DOHH2 (cell line): ENCODE measurements at regions not wholly inside any gene's neighbourhood (a gene's known extent, or its start where the extent isn't known, plus 50 kb on each side); places are given as distances from the start of the nearest gene placed in this dataset.
A peak's percentile ranks its signal among the peaks of the same experiment; 100 is the strongest.

Experiments used
- H3F3A ChIP-seq: fragments of 200-600 bp; sonication (generic), shearing (Covaris generic); 2 replicates; pipeline ENCODE4 v1.6.0; 2016; ENCODE audit warnings: antibody characterized with exemption, mild to moderate bottlenecking; ENCODE audit not compliant: control insufficient read depth, insufficient read depth
- H3K27ac ChIP-seq: fragments of 200-600 bp; sonication (generic); 2 replicates; pipeline ENCODE4 v1.5.1; 2014; ENCODE audit warnings: low read depth, mild to moderate bottlenecking, low read length, moderate library complexity
- H3K27me3 ChIP-seq: fragments of 200-600 bp; sonication (generic); 2 replicates; pipeline ENCODE4 v1.6.1; 2014; ENCODE audit warnings: mild to moderate bottlenecking, low read length, mixed read lengths; ENCODE audit not compliant: control insufficient read depth
- H3K36me3 ChIP-seq: fragments of 200-600 bp; sonication (generic); 2 replicates; pipeline ENCODE4 v1.6.1; 2014; ENCODE audit warnings: mild to moderate bottlenecking, low read length, moderate library complexity, mixed read lengths; ENCODE audit not compliant: control insufficient read depth
- H3K4me1 ChIP-seq: fragments of 200-600 bp; sonication (generic); 2 replicates; pipeline ENCODE4 v1.6.1; 2014; ENCODE audit warnings: mild to moderate bottlenecking, low read length, mixed read lengths; ENCODE audit not compliant: control insufficient read depth
- H3K4me2 ChIP-seq: fragments of 200-600 bp; sonication (generic); 2 replicates; pipeline ENCODE4 v1.6.0; 2014; ENCODE audit warnings: mild to moderate bottlenecking, low read length, moderate library complexity
- H3K4me3 ChIP-seq: fragments of 200-600 bp; sonication (generic); 2 replicates; pipeline ENCODE4 v1.5.1; 2014; ENCODE audit warnings: mild to moderate bottlenecking, low read length, mixed read lengths
- H3K79me2 ChIP-seq: fragments of 200-600 bp; sonication (generic); 2 replicates; pipeline ENCODE4 v1.6.1; 2014; ENCODE audit warnings: mild to moderate bottlenecking, low read length, mixed read lengths; ENCODE audit not compliant: control insufficient read depth
- H3K9me2 ChIP-seq: fragments of 200-600 bp; sonication (generic); replicated peaks from 2 replicates; pipeline ENCODE4 v1.6.1; 2014; ENCODE audit warnings: mild to moderate bottlenecking, low read length, mixed read lengths; ENCODE audit not compliant: control insufficient read depth
- H3K9me3 ChIP-seq: fragments of 200-600 bp; sonication (generic); 2 replicates; pipeline ENCODE4 v1.6.1; 2014; ENCODE audit warnings: antibody characterized with exemption, low read length, mixed read lengths; ENCODE audit not compliant: control insufficient read depth, insufficient read depth
- H4K20me1 ChIP-seq: fragments of 200-600 bp; sonication (generic); 2 replicates; pipeline ENCODE4 v1.6.0; 2014; ENCODE audit warnings: low read depth, mild to moderate bottlenecking, antibody characterized with exemption, low read length, moderate library complexity; ENCODE audit not compliant: control insufficient read depth, insufficient read depth
- CTCF ChIP-seq: fragments of 200-600 bp; sonication (generic); IDR thresholded peaks from one replicate; pipeline ENCODE4 v1.5.1; 2014; ENCODE audit warnings: antibody characterized with exemption, mild to moderate bottlenecking, low read depth, low read length; ENCODE audit not compliant: poor library complexity, severe bottlenecking
- EZH2phosphoT487 ChIP-seq: fragments of 200-600 bp; sonication (generic); IDR thresholded peaks from 2 replicates; pipeline ENCODE4 v1.6.1; 2017; ENCODE audit warnings: borderline replicate concordance, mild to moderate bottlenecking, antibody characterized with exemption, low read length, moderate library complexity, mixed read lengths

GRCh38 chr6:87913974-87914373 lies 133.7 kb upstream of the SPACA1 start:
- Histone ChIP-seq H4K20me1 (no peaks in the 10 kb centered on the region), H3K27me3 (no peaks in the 10 kb centered on the region), H3K9me3 (no peaks in the 10 kb centered on the region), H3K4me1 (peaks cover 96% of the 10 kb centered on the region), H3K36me3 (peaks cover 52% of the 10 kb centered on the region), H3K4me2 (peak overlapping the region; percentile 66; the same call in 1 of the 2 replicates), H3K4me3 (no peak overlapping the region), H3K27ac (peak overlapping the region; percentile 100), H3K9me2 (no peaks in the 10 kb centered on the region), H3K79me2 (no peaks in the 10 kb centered on the region), H3F3A (peaks cover 41% of the 10 kb centered on the region)
- no peak for TF ChIP-seq CTCF
- TF ChIP-seq EZH2phosphoT487: no peak

GRCh38 chr6:87912102-87912501 lies 135.5 kb upstream of the SPACA1 start:
- Histone ChIP-seq H3K4me2 (no peak overlapping the region), H3K27me3 (no peaks in the 10 kb centered on the region), H3K4me1 (peaks cover 99% of the 10 kb centered on the region), H3K9me2 (no peaks in the 10 kb centered on the region), H3K79me2 (peaks cover 3% of the 10 kb centered on the region; the same call in 1 of the 2 replicates), H3K4me3 (no peak overlapping the region), H3K9me3 (no peaks in the 10 kb centered on the region), H4K20me1 (no peaks in the 10 kb centered on the region), H3K36me3 (peaks cover 46% of the 10 kb centered on the region), H3F3A (peaks cover 36% of the 10 kb centered on the region), H3K27ac (peak overlapping the region; percentile 12; the same call in 1 of the 2 replicates)
- TF ChIP-seq CTCF (no peak), EZH2phosphoT487 (no peak)

GRCh38 chr6:87909849-87910248 lies 137.8 kb upstream of the SPACA1 start:
- Histone ChIP-seq H3K4me1 (peaks cover 99% of the 10 kb centered on the region), H3K4me3 (no peak overlapping the region)

More at GRCh38 chr6:87909849-87910248, 137.8 kb upstream of the SPACA1 start:
- Histone ChIP-seq H3F3A (peaks cover 28% of the 10 kb centered on the region), H3K9me2 (no peaks in the 10 kb centered on the region), H3K79me2 (peaks cover 14% of the 10 kb centered on the region), H3K27ac (peak overlapping the region; percentile 96), H3K4me2 (no peak overlapping the region), H3K27me3 (no peaks in the 10 kb centered on the region), H3K9me3 (no peaks in the 10 kb centered on the region), H3K36me3 (peaks cover 42% of the 10 kb centered on the region), H4K20me1 (no peaks in the 10 kb centered on the region)
- TF ChIP-seq EZH2phosphoT487 (no peak), CTCF (no peak)
